Osteoblast (primary cell): ENCODE measurements at regions not wholly inside any gene's neighbourhood (a gene's known extent, or its start where the extent isn't known, plus 50 kb on each side); places are given as distances from the start of the nearest gene placed in this dataset.

Source experiments
- DNase-seq: peaks from one replicate; pipeline ENCODE4 v3.0.0; 2011; ENCODE audit warnings: low spot score, mixed read lengths; ENCODE audit not compliant: insufficient read length; ENCODE audit errors: missing footprints
- H2AFZ ChIP-seq: 2 replicates; pipeline ENCODE4 v1.6.0; 2011; ENCODE audit warnings: mild to moderate bottlenecking, low read length
- H3K27ac ChIP-seq: 2 replicates; pipeline ENCODE4 v1.5.1; 2011; ENCODE audit warnings: mild to moderate bottlenecking, low read depth, low read length, moderate library complexity
- H3K27me3 ChIP-seq: 2 replicates; pipeline ENCODE4 v1.6.0; 2012; ENCODE audit warnings: mild to moderate bottlenecking, control low read depth, inconsistent platforms, low read length, moderate library complexity; ENCODE audit not compliant: insufficient read depth
- H3K36me3 ChIP-seq: 2 replicates; pipeline ENCODE4 v1.5.1; 2011; ENCODE audit warnings: mild to moderate bottlenecking, low read length, control low read depth, moderate library complexity; ENCODE audit not compliant: insufficient read depth
- H3K4me1 ChIP-seq: 2 replicates; pipeline ENCODE4 v1.5.1; 2011; ENCODE audit warnings: mild to moderate bottlenecking, low read length, control low read depth, moderate library complexity; ENCODE audit not compliant: insufficient read depth
- H3K4me2 ChIP-seq: 2 replicates; pipeline ENCODE4 v1.6.0; 2011; ENCODE audit warnings: mild to moderate bottlenecking, low read length; ENCODE audit not compliant: insufficient read depth
- H3K4me3 ChIP-seq: fragments of 200-600 bp; sonication (generic); 3 replicates; pipeline ENCODE4 v1.5.1; 2012; ENCODE audit warnings: mild to moderate bottlenecking, low read length, inconsistent platforms; ENCODE audit not compliant: insufficient read depth
- H3K79me2 ChIP-seq: 2 replicates; pipeline ENCODE4 v1.6.0; 2012; ENCODE audit warnings: mild to moderate bottlenecking, low read length, control low read depth, inconsistent platforms; ENCODE audit not compliant: insufficient read depth
- H3K9me3 ChIP-seq: 2 replicates; pipeline ENCODE4 v1.5.1; 2011; ENCODE audit warnings: low read depth, low read length, control low read depth
- H4K20me1 ChIP-seq: 2 replicates; pipeline ENCODE4 v1.6.0; 2012; ENCODE audit warnings: mild to moderate bottlenecking, low read length, control low read depth; ENCODE audit not compliant: insufficient read depth
- CTCF ChIP-seq: IDR thresholded peaks from 2 replicates; pipeline ENCODE4 v1.5.1; 2011; ENCODE audit warnings: mild to moderate bottlenecking, low read depth, low read length, moderate library complexity; ENCODE audit errors: extremely low read depth

GRCh38 chr10:101286248-101287046 is 57.2 kb upstream of the LBX1 start:
- H3K4me1 ChIP-seq = no peaks in the 10 kb centered on the region
- no peaks in the 10 kb centered on the region for H4K20me1 ChIP-seq
- no peak for DNase-seq
- H3K4me3 ChIP-seq = no peak overlapping the region
- no peak for TF ChIP-seq CTCF
- no peaks in the 10 kb centered on the region for H3K9me3 ChIP-seq
- H3K4me2 ChIP-seq = no peak overlapping the region
- no peak overlapping the region for H3K27ac ChIP-seq
- no peaks in the 10 kb centered on the region for H3K79me2 ChIP-seq
- peaks cover 79% of the 10 kb centered on the region for H3K27me3 ChIP-seq
- H2AFZ ChIP-seq = no peak overlapping the region
- H3K36me3 ChIP-seq = no peaks in the 10 kb centered on the region

- H3K27me3 ChIP-seq = peaks cover 72% of the 10 kb centered on the region
Observed at GRCh38 chr10:101287183-101287996, 58.1 kb upstream of the LBX1 start.

GRCh38 chr10:101287997-101288635 is 58.9 kb upstream of the LBX1 start:
- no peak overlapping the region for H3K4me3 ChIP-seq
- DNase-seq = peak; percentile 76
- no peaks in the 10 kb centered on the region for H4K20me1 ChIP-seq
- peaks cover 69% of the 10 kb centered on the region for H3K27me3 ChIP-seq
- no peak overlapping the region for H3K27ac ChIP-seq
- no peaks in the 10 kb centered on the region for H3K9me3 ChIP-seq
- H3K36me3 ChIP-seq = no peaks in the 10 kb centered on the region
- H3K4me1 ChIP-seq = peaks cover 3% of the 10 kb centered on the region
- no peaks in the 10 kb centered on the region for H3K79me2 ChIP-seq
- no peak overlapping the region for H3K4me2 ChIP-seq
- H2AFZ ChIP-seq = no peak overlapping the region
- TF ChIP-seq CTCF = peak; percentile 41

More at GRCh38 chr10:101287183-101287996, 58.1 kb upstream of the LBX1 start:
- H3K4me2 ChIP-seq = no peak overlapping the region
- H4K20me1 ChIP-seq = no peaks in the 10 kb centered on the region
- H3K4me1 ChIP-seq = peaks cover under 1% of the 10 kb centered on the region
- H3K79me2 ChIP-seq = no peaks in the 10 kb centered on the region
- no peaks in the 10 kb centered on the region for H3K36me3 ChIP-seq
- no peak overlapping the region for H3K4me3 ChIP-seq
- no peak overlapping the region for H2AFZ ChIP-seq
- TF ChIP-seq CTCF = no peak
- DNase-seq = peak; percentile 73
- no peak overlapping the region for H3K27ac ChIP-seq
- no peaks in the 10 kb centered on the region for H3K9me3 ChIP-seq
